ENCODE measurements at regions not wholly inside any gene's neighbourhood (a gene's known extent, or its start where the extent isn't known, plus 50 kb on each side); places are given as distances from the start of the nearest gene placed in this dataset.

DNA sequence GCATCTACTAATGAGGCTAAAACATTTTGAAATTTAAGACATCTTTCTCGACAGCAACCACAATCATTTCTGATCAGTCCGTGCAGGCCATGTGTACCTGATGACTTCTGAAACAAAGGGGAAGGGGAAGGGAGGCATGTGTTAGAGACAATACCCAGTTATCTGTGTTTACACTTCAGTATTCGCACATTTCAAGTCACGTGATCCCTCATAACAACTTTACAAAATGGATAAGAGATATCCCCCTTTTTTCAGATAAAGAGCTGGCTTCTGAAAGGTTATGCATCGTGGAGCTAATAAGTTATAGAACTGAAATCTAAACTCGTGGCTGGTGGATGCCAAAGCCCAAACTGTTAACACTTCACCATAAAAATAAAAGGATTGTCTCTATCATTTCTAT lies 175.7 kb downstream of the CHRM3 start:
- WGBS, 2 experiments (ENCODE audit: extremely low coverage in 1 of 2, insufficient coverage in 1 of 2, insufficient read length in 1 of 2, insufficient replicate concordance in 2 of 2, low coverage in 1 of 2, low lambda C conversion rate in 2 of 2, missing lambda C conversion rate in 1 of 2), result 90% methylated on average over 6 of the region's 6 CpGs; no CpG with 5 or more reads in 1 of the 2 experiments
- H2BK5ac ChIP-seq (ENCODE audit: low read depth, low read length), result no peak overlapping the region
- no peak overlapping the region for H2AFZ ChIP-seq (ENCODE audit: low read length)
- no peak overlapping the region for H3K4me3 ChIP-seq (ENCODE audit: extremely low read depth in 1 of 4, insufficient read depth in 2 of 4, low read depth in 3 of 4, low read length in 4 of 4)
- no peaks in the 10 kb centered on the region for H3K23me2 ChIP-seq (ENCODE audit: low read depth, low read length)
- H3K27me3 ChIP-seq (replicated peaks in 1 of 4; ENCODE audit: control insufficient read depth in 3 of 4, extremely low read depth in 1 of 4, insufficient read depth in 3 of 4, low read length in 3 of 4), result no peaks in the 10 kb centered on the region
- no peak overlapping the region for H2BK20ac ChIP-seq (ENCODE audit: low read length)
- no peaks in the 10 kb centered on the region for H3K79me2 ChIP-seq (ENCODE audit: control insufficient read depth in 1 of 2, insufficient read depth in 2 of 2, low read length in 2 of 2)
- H4K8ac ChIP-seq (ENCODE audit: extremely low read depth, insufficient read depth, low read length), result no peak overlapping the region
- no peak overlapping the region for H2BK120ac ChIP-seq (replicated peaks; ENCODE audit: low read depth, low read length)
- no peaks in the 10 kb centered on the region for H3K36me3 ChIP-seq (ENCODE audit: control insufficient read depth in 2 of 4, insufficient read depth in 4 of 4, low read length in 3 of 4)
- H4K20me1 ChIP-seq (replicated peaks in 1 of 2; ENCODE audit: control insufficient read depth in 1 of 2, insufficient read depth in 2 of 2, low read length in 2 of 2), result no peaks in the 10 kb centered on the region
- H3K4me1 ChIP-seq (replicated peaks in 1 of 4; ENCODE audit: control insufficient read depth in 3 of 4, insufficient read depth in 4 of 4, low read length in 3 of 4), result peaks cover 0 to 5% (median 0%) of the 10 kb centered on the region in 4 experiments; a peak in 2 of 7 replicates
- H3K9me3 ChIP-seq (ENCODE audit: insufficient read depth in 2 of 2, low read depth in 1 of 2, low read length in 1 of 2), result no peaks in the 10 kb centered on the region
- H3K4me2 ChIP-seq (ENCODE audit: insufficient read depth in 1 of 2, low read depth in 2 of 2, low read length in 2 of 2), result no peak overlapping the region
- H3K56ac ChIP-seq (replicated peaks; ENCODE audit: insufficient read length, low read depth, low read length), result no peak overlapping the region
- no peak overlapping the region for H4K91ac ChIP-seq (replicated peaks; ENCODE audit: insufficient read length, low read length)
- FAIRE-seq (no peak), DNase-seq (ENCODE audit: low read depth in 1 of 2, low spot score in 2 of 2) (no peak)
- no peak overlapping the region for H3K27ac ChIP-seq (ENCODE audit: low read depth, low read length)
- H3K4ac ChIP-seq (replicated peaks; ENCODE audit: insufficient read length, low read depth, low read length), result no peak overlapping the region
- no peak overlapping the region for H2BK15ac ChIP-seq (ENCODE audit: low read length)
- no peak overlapping the region for H3K9ac ChIP-seq (replicated peaks in 1 of 4; ENCODE audit: extremely low read depth in 1 of 4, low read depth in 3 of 4, low read length in 3 of 4)
- ChIA-PET POLR2A (ENCODE audit: partially characterized antibody) (no interaction called here), CTCF (ENCODE audit: partially characterized antibody) (no interaction called here)
- H3K18ac ChIP-seq (ENCODE audit: extremely low read depth, low read length), result no peak overlapping the region
- H3K14ac ChIP-seq (ENCODE audit: insufficient read length), result no peak overlapping the region
- H2AK5ac ChIP-seq (ENCODE audit: low read depth, low read length), result no peak overlapping the region
- no peak overlapping the region for H3K23ac ChIP-seq (ENCODE audit: insufficient read length)
- no peaks in the 10 kb centered on the region for H3K79me1 ChIP-seq (ENCODE audit: low read depth, low read length)
- H4K5ac ChIP-seq (ENCODE audit: insufficient read length, low read depth, low read length), result no peak overlapping the region
- H2BK12ac ChIP-seq (ENCODE audit: low read depth, low read length), result no peak overlapping the region
- no peak for TF ChIP-seq TAF7 (optimal IDR thresholded peaks at IDR 0.05; ENCODE audit: borderline replicate concordance, low read depth, low read length)
- TF ChIP-seq RNF2 (IDR thresholded peaks at IDR 0.05; ENCODE audit: borderline replicate concordance, low read depth, low read length, missing control alignments, poor library complexity, severe bottlenecking), result no peak
- no peak for TF ChIP-seq SAP30 (IDR thresholded peaks at IDR 0.05; ENCODE audit: insufficient read depth, insufficient replicate concordance, low read length)
- TF ChIP-seq RBBP5 (IDR thresholded peaks at IDR 0.05; ENCODE audit: borderline replicate concordance, low read depth, low read length), result no peak
- TF ChIP-seq, protein P1, sequence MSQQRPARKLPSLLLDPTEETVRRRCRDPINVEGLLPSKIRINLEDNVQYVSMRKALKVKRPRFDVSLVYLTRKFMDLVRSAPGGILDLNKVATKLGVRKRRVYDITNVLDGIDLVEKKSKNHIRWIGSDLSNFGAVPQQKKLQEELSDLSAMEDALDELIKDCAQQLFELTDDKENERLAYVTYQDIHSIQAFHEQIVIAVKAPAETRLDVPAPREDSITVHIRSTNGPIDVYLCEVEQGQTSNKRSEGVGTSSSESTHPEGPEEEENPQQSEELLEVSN (IDR thresholded peaks at IDR 0.05), result no peak
- no peak for TF ChIP-seq HDAC6 (IDR thresholded peaks at IDR 0.05; ENCODE audit: low read depth, low read length)
- no peak for TF ChIP-seq NANOG (IDR thresholded peaks at IDR 0.05; ENCODE audit: insufficient read depth, low read depth, low read length, poor library complexity, severe bottlenecking)
- TF ChIP-seq KDM1A (IDR thresholded peaks at IDR 0.05; ENCODE audit: borderline replicate concordance, low read length), result no peak
- no peak for TF ChIP-seq EP300 (IDR thresholded peaks at IDR 0.05; ENCODE audit: borderline replicate concordance in 1 of 2, low read depth in 2 of 2, low read length in 2 of 2)
- TF ChIP-seq BRCA1 (IDR thresholded peaks at IDR 0.05; ENCODE audit: low read depth, low read length), result no peak
- no peak for TF ChIP-seq SIRT6 (IDR thresholded peaks at IDR 0.05; ENCODE audit: low read length)
- TF ChIP-seq BACH1 (IDR thresholded peaks at IDR 0.05; ENCODE audit: low read length), result no peak
- TF ChIP-seq CHD2 (IDR thresholded peaks at IDR 0.05; ENCODE audit: low read length), result no peak

Measured in H1 (cell line).